ENCODE measurements at regions not wholly inside any gene's neighbourhood (a gene's known extent, or its start where the extent isn't known, plus 50 kb on each side); places are given as distances from the start of the nearest gene placed in this dataset.

- intact Hi-C loops (cut with DNase I) = no loop called here
- Histone ChIP-seq H3K27ac (replicated peaks in 1 of 4) (no peak overlapping the region), H3K9me3 (no peaks in the 10 kb centered on the region), H3K4me3 (no peak overlapping the region), H3K27me3 (no peaks in the 10 kb centered on the region), H3K4me1 (no peaks in the 10 kb centered on the region), H3K36me3 (no peaks in the 10 kb centered on the region)
- TF ChIP-seq POLR2A (IDR thresholded peaks at IDR 0.05; ENCODE audit: low read depth) (no peak), EP300 (IDR thresholded peaks at IDR 0.05) (no peak), CTCF (IDR thresholded peaks at IDR 0.05) (no peak), POLR2AphosphoS5 (IDR thresholded peaks at IDR 0.05) (no peak)
- DNase-seq (ENCODE audit: extremely low spot score) = no peak
These were observed 1609.1 kb downstream of the C4orf33 start for GRCh38 chr4:130705023-130705422.

GRCh38 chr4:130712038-130712437 lies 1616.1 kb downstream of the C4orf33 start:
- TF ChIP-seq POLR2A (IDR thresholded peaks at IDR 0.05; ENCODE audit: low read depth) (no peak), CTCF (IDR thresholded peaks at IDR 0.05) (no peak), EP300 (IDR thresholded peaks at IDR 0.05) (no peak), POLR2AphosphoS5 (IDR thresholded peaks at IDR 0.05) (no peak)
- H3K27ac ChIP-seq (replicated peaks in 1 of 4) = no peak overlapping the region
- 59% methylated on average over 1 of the region's 1 CpG for WGBS
- no peak overlapping the region for H3K4me3 ChIP-seq
- H3K4me1 ChIP-seq = no peaks in the 10 kb centered on the region
- H3K36me3 ChIP-seq = no peaks in the 10 kb centered on the region
- no peaks in the 10 kb centered on the region for H3K9me3 ChIP-seq
- intact Hi-C loops (cut with DNase I) = no loop called here
- H3K27me3 ChIP-seq = no peaks in the 10 kb centered on the region
- no peak for DNase-seq (ENCODE audit: extremely low spot score)

- TF ChIP-seq EP300 (IDR thresholded peaks at IDR 0.05) (no peak), POLR2AphosphoS5 (IDR thresholded peaks at IDR 0.05) (no peak), CTCF (IDR thresholded peaks at IDR 0.05) (no peak), POLR2A (IDR thresholded peaks at IDR 0.05; ENCODE audit: low read depth) (no peak)
- Histone ChIP-seq H3K4me3 (no peak overlapping the region), H3K27ac (replicated peaks in 1 of 4) (no peak overlapping the region), H3K9me3 (no peaks in the 10 kb centered on the region), H3K4me1 (no peaks in the 10 kb centered on the region), H3K36me3 (no peaks in the 10 kb centered on the region), H3K27me3 (no peaks in the 10 kb centered on the region)
- intact Hi-C loops (cut with DNase I) = no loop called here
- 83% methylated on average over 1 of the region's 1 CpG for WGBS
- no peak for DNase-seq (ENCODE audit: extremely low spot score)
These were observed 1618.1 kb downstream of the C4orf33 start for GRCh38 chr4:130714006-130714405.

- Histone ChIP-seq H3K4me3 (no peak overlapping the region), H3K27ac (replicated peaks in 1 of 4) (no peak overlapping the region)
- intact Hi-C loops (cut with DNase I) = no loop called here
These were observed 1626.4 kb downstream of the C4orf33 start for GRCh38 chr4:130722361-130722760.

More at GRCh38 chr4:130722361-130722760, 1626.4 kb downstream of the C4orf33 start:
- no peaks in the 10 kb centered on the region for H3K4me1 ChIP-seq
- no peaks in the 10 kb centered on the region for H3K27me3 ChIP-seq
- TF ChIP-seq POLR2A (IDR thresholded peaks at IDR 0.05; ENCODE audit: low read depth) = no peak
- TF ChIP-seq POLR2AphosphoS5 (IDR thresholded peaks at IDR 0.05) = no peak
- TF ChIP-seq EP300 (IDR thresholded peaks at IDR 0.05) = no peak
- TF ChIP-seq CTCF (IDR thresholded peaks at IDR 0.05) = no peak
- H3K9me3 ChIP-seq = no peaks in the 10 kb centered on the region
- DNase-seq (ENCODE audit: extremely low spot score) = no peak
- no peaks in the 10 kb centered on the region for H3K36me3 ChIP-seq
